ENCODE measurements at regions not wholly inside any gene's neighbourhood (a gene's known extent, or its start where the extent isn't known, plus 50 kb on each side); places are given as distances from the start of the nearest gene placed in this dataset.

DNA sequence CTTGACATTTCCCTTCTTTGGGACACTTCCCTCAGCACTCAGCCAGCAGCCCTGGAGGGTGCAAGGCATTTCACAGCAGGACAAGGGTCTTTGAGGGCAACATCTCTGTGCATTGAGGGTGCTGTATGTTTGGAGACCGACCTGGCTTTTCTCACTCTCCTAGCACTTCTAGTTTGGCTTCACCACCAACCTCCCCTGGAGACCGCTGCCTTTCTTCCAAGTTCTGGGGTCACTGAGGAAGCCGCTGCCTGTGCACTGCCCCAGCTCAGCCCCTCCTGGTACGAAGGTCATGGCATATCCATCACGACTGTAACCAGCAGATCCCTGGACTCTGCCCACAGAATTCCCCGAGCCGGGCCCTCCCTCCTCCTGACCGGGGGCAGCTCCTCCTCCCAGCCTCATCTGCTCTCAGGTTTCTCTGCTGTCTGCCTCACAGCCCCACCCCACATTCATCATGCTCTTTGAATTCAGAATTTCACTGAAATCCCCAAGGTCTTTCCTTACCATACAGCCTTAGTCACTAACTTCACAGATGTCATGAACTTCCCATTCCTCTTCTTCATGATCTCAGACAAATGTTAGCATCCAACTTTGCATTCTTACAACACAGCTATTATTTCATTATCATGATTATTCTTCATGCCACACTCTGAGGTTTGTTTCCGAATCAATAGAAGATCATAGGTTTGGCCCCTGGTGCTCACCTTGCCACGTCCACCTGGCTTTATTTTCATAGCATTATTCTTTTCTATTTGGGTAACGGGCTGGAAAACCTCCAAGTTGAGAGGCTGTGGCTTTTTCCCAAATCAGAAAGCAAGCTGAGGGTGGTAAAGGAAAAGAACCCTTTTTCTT is 113.0 kb upstream of the COPS8 start:
- TF ChIP-seq, protein P1, sequence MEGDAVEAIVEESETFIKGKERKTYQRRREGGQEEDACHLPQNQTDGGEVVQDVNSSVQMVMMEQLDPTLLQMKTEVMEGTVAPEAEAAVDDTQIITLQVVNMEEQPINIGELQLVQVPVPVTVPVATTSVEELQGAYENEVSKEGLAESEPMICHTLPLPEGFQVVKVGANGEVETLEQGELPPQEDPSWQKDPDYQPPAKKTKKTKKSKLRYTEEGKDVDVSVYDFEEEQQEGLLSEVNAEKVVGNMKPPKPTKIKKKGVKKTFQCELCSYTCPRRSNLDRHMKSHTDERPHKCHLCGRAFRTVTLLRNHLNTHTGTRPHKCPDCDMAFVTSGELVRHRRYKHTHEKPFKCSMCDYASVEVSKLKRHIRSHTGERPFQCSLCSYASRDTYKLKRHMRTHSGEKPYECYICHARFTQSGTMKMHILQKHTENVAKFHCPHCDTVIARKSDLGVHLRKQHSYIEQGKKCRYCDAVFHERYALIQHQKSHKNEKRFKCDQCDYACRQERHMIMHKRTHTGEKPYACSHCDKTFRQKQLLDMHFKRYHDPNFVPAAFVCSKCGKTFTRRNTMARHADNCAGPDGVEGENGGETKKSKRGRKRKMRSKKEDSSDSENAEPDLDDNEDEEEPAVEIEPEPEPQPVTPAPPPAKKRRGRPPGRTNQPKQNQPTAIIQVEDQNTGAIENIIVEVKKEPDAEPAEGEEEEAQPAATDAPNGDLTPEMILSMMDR (IDR thresholded peaks at IDR 0.05; ENCODE audit: low read depth, low read length): no peak
- H3K4me1 ChIP-seq (ENCODE audit: low read depth): peaks cover 17% of the 10 kb centered on the region
- H3K9me3 ChIP-seq (ENCODE audit: low read depth): no peaks in the 10 kb centered on the region
- H3K36me3 ChIP-seq: no peaks in the 10 kb centered on the region
- DNase-seq (ENCODE audit: low read depth in 1 of 2, low spot score in 1 of 2): peak; percentile 27 to 66
- H3K27me3 ChIP-seq: no peaks in the 10 kb centered on the region
- no peak overlapping the region for H3K27ac ChIP-seq
- H3K4me3 ChIP-seq: no peak overlapping the region

DNA sequence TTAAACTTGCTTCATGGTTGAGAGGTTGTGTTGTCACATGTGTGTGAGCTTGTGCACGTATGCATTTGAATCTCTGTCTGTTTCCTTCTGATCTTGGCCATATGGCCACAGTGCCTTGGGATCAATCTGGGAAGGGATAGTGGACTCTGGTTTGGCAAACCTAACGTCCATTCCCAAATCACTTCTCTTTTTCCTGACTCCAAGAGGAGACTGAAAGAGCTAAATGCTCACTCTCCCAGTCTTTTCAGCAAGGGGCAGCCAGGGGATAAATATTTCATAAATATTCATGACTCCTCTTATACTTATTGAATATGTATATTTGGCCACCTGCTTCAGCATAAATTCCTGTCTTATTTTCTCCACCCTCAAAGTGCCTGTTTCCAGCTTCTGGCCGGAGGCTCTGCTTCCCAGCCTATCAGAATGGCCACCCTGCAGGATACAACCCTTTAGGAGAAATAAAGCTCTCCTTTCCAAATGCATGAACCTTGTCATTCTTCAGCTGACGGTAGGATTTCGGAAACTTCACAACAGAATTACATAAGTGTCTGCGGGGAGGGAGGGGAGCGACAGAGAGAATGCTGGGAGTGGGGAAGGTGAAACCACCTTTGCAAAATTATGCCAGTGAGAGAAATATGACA is 112.2 kb upstream of the COPS8 start:
- H3K36me3 ChIP-seq: no peaks in the 10 kb centered on the region
- no peaks in the 10 kb centered on the region for H3K9me3 ChIP-seq (ENCODE audit: low read depth)
- H3K4me3 ChIP-seq: no peak overlapping the region
- H3K27ac ChIP-seq: no peak overlapping the region
- no peak for DNase-seq (ENCODE audit: low read depth in 1 of 2, low spot score in 1 of 2)
- TF ChIP-seq, protein P1 (IDR thresholded peaks at IDR 0.05; ENCODE audit: low read depth, low read length): no peak
- H3K4me1 ChIP-seq (ENCODE audit: low read depth): peaks cover 17% of the 10 kb centered on the region
- H3K27me3 ChIP-seq: no peaks in the 10 kb centered on the region

DNA sequence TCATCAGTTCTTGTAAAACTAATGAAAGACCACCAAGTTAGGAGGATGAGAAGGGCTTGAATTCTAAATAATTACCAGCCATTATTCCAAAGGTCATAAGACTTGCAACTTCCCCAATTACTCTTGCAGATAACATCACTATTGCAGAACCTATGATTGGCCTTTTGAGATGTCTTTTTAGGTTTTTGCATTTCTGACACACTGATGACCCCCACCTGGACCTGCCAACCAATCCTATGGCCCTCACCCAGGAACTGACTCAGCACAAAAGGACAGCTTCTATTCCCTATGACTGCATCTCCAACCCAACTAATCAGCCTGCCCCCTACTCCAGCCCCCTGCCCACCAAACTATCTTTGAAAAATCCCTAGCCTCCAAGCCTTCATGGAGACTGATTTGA is 111.5 kb upstream of the COPS8 start:
- TF ChIP-seq, protein P1 (IDR thresholded peaks at IDR 0.05; ENCODE audit: low read depth, low read length): no peak
- Histone ChIP-seq H3K27ac (no peak overlapping the region), H3K4me1 (ENCODE audit: low read depth) (peaks cover 17% of the 10 kb centered on the region), H3K4me3 (no peak overlapping the region), H3K27me3 (no peaks in the 10 kb centered on the region), H3K36me3 (no peaks in the 10 kb centered on the region), H3K9me3 (ENCODE audit: low read depth) (no peaks in the 10 kb centered on the region)
- no peak for DNase-seq (ENCODE audit: low read depth in 1 of 2, low spot score in 1 of 2)

DNA sequence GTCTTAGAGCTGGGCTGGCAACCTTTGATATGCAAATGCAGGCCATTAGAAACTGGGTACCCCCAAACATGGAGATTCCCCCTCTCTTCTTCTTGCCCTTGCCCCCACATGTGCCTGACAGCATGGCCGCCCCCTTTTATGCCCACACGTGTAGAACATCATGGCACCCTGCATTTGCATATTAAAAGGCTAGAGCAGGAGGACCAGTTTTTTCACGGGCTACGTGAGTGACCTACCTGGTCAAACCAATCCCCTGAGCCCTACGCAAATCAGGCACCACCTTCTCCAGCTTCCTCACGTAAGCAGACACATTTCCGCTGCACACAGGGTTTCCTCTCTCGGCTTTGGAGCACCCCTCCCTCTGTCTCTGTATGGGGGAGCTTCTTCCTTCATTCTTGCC is 110.9 kb upstream of the COPS8 start:
- H3K27me3 ChIP-seq: no peaks in the 10 kb centered on the region
- no peaks in the 10 kb centered on the region for H3K36me3 ChIP-seq
- H3K4me1 ChIP-seq (ENCODE audit: low read depth): peaks cover 17% of the 10 kb centered on the region
- TF ChIP-seq, protein P1 (IDR thresholded peaks at IDR 0.05; ENCODE audit: low read depth, low read length): no peak
- H3K4me3 ChIP-seq: no peak overlapping the region
- no peak overlapping the region for H3K27ac ChIP-seq
- H3K9me3 ChIP-seq (ENCODE audit: low read depth): no peaks in the 10 kb centered on the region
- no peak for DNase-seq (ENCODE audit: low read depth in 1 of 2, low spot score in 1 of 2)

DNA sequence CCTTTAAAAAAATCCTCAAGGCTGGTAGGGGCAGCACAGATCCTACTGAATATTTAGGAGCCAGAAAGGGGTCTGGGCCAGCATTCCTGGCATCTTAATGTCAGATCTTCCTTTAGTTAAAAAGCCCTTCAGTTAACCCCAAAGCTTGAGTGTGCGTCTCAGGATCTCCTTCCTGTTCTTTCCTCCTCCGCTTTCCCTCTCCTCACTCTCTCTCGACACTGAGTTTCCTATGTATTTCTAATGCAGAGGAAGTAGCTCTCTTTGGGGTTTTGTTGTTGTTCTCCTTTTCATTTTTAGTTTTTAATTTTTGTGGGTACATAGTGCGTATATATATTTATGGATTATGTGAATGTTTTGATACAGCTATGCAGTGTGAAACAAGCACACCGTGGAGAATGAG is 109.9 kb upstream of the COPS8 start:
- DNase-seq (ENCODE audit: low read depth in 1 of 2, low spot score in 1 of 2): no peak
- Histone ChIP-seq H3K4me1 (ENCODE audit: low read depth) (peaks cover 17% of the 10 kb centered on the region), H3K27me3 (no peaks in the 10 kb centered on the region), H3K36me3 (no peaks in the 10 kb centered on the region), H3K9me3 (ENCODE audit: low read depth) (no peaks in the 10 kb centered on the region), H3K4me3 (no peak overlapping the region), H3K27ac (no peak overlapping the region)
- TF ChIP-seq, protein P1 (IDR thresholded peaks at IDR 0.05; ENCODE audit: low read depth, low read length): no peak
